Uterus (tissue), 2 donors: ENCODE measurements at regions not wholly inside any gene's neighbourhood (a gene's known extent, or its start where the extent isn't known, plus 50 kb on each side); places are given as distances from the start of the nearest gene placed in this dataset.

Experiments
- POLR2A ChIP-seq, 2 donors: fragments of 450-650 bp; IDR thresholded peaks; one replicate each; pipeline ENCODE4 v1.6.1; 2016; ENCODE audit warnings: antibody characterized with exemption in 2 of 2, mild to moderate bottlenecking in 1 of 2, moderate library complexity in 1 of 2
- TF ChIP-seq, protein P1 (sequence below), 4 experiments: fragments of 200-600 bp in 2 of 4; fragments of 450-650 bp in 2 of 4; sonication (generic) in 2 of 4; IDR thresholded peaks; one replicate each; pipeline ENCODE4 v1.5.1; 2016 to 2019; ENCODE audit warnings: antibody characterized with exemption in 4 of 4, mild to moderate bottlenecking in 2 of 4, moderate library complexity in 1 of 4

DNA sequence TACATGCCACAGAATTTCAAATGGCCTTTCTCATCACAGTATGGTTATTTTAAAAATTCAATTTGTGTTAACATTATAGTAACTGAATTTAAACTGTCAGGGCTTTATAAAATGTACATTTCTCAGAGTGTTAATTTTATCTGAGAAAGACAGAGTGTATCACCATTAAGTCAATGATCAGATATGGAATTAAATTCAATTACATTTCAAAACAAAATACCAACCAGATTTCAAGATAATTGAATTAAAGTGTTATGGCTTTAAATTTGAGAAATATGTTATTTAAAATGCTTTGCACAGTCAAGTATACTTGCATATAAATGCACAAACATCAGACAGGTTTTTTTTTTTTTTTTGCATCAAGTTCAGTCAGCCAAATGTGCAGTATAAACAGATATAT, 1574.4 kb downstream of the BRINP3 start:
- TF ChIP-seq, protein P1, sequence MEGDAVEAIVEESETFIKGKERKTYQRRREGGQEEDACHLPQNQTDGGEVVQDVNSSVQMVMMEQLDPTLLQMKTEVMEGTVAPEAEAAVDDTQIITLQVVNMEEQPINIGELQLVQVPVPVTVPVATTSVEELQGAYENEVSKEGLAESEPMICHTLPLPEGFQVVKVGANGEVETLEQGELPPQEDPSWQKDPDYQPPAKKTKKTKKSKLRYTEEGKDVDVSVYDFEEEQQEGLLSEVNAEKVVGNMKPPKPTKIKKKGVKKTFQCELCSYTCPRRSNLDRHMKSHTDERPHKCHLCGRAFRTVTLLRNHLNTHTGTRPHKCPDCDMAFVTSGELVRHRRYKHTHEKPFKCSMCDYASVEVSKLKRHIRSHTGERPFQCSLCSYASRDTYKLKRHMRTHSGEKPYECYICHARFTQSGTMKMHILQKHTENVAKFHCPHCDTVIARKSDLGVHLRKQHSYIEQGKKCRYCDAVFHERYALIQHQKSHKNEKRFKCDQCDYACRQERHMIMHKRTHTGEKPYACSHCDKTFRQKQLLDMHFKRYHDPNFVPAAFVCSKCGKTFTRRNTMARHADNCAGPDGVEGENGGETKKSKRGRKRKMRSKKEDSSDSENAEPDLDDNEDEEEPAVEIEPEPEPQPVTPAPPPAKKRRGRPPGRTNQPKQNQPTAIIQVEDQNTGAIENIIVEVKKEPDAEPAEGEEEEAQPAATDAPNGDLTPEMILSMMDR (IDR thresholded peaks at IDR 0.05), result no peak
- no peak for TF ChIP-seq POLR2A (IDR thresholded peaks at IDR 0.05)
